Activated CD4-positive, alpha-beta T cell treated with anti-CD3 and anti-CD28 coated beads, Interleukin-2, Interleukin-6, amounts not matched to agents 100 ng/mL and 50 ng/mL, durations not matched to agents 16 hours and 8 hours (primary cell): ENCODE measurements at regions not wholly inside any gene's neighbourhood (a gene's known extent, or its start where the extent isn't known, plus 50 kb on each side); places are given as distances from the start of the nearest gene placed in this dataset.
"Not testable (repeated sequence)": the region's sequence is repeated elsewhere in the genome, so short reads cannot be mapped to it uniquely, and the experiment has no call there.

ENCODE experiments used
- DNase-seq: peaks from one replicate; pipeline ENCODE4 v3.0.0-alpha.2; 2020

- DNase-seq = no peak
These were observed 363.5 kb upstream of the KLHL29 start for GRCh38 chr2:23021311-23022120.

- DNase-seq = no peak
These were observed 361.3 kb upstream of the KLHL29 start for GRCh38 chr2:23023722-23024121.

- DNase-seq = no peak
These were observed 358.3 kb upstream of the KLHL29 start for GRCh38 chr2:23026671-23027070.

- no peak for DNase-seq
These were observed 357.6 kb upstream of the KLHL29 start for GRCh38 chr2:23027396-23027795.

- DNase-seq = no peak
These were observed 356.9 kb upstream of the KLHL29 start for GRCh38 chr2:23028106-23028505.

- no peak for DNase-seq
These were observed 355.9 kb upstream of the KLHL29 start for GRCh38 chr2:23029111-23029510.

- DNase-seq = no peak
These were observed 355.0 kb upstream of the KLHL29 start for GRCh38 chr2:23029951-23030350.

GRCh38 chr2:23034996-23035395 is 350.0 kb upstream of the KLHL29 start:
- DNase-seq = no peak

GRCh38 chr2:23036629-23037028 is 348.4 kb upstream of the KLHL29 start:
- no peak for DNase-seq

- DNase-seq = no peak
These were observed 347.4 kb upstream of the KLHL29 start for GRCh38 chr2:23037596-23037995.

- no peak for DNase-seq
These were observed 343.5 kb upstream of the KLHL29 start for GRCh38 chr2:23041443-23041842.

GRCh38 chr2:23042216-23042906 is 342.6 kb upstream of the KLHL29 start:
- no peak for DNase-seq

- DNase-seq = no peak
These were observed 334.6 kb upstream of the KLHL29 start for GRCh38 chr2:23050388-23050787.

- DNase-seq = no peak
These were observed 331.4 kb upstream of the KLHL29 start for GRCh38 chr2:23053601-23054000.

GRCh38 chr2:23055251-23055650 is 329.7 kb upstream of the KLHL29 start:
- DNase-seq = no peak

- DNase-seq = not testable (repeated sequence)
These were observed 328.1 kb upstream of the KLHL29 start for GRCh38 chr2:23056846-23057245.

GRCh38 chr2:23058435-23058834 is 326.5 kb upstream of the KLHL29 start:
- no peak for DNase-seq

- DNase-seq = no peak
These were observed 319.8 kb upstream of the KLHL29 start for GRCh38 chr2:23065210-23065609.

GRCh38 chr2:23065936-23066335 is 319.0 kb upstream of the KLHL29 start:
- DNase-seq = no peak

GRCh38 chr2:23066686-23067085 is 318.3 kb upstream of the KLHL29 start:
- DNase-seq = no peak

- DNase-seq = no peak
These were observed 315.8 kb upstream of the KLHL29 start for GRCh38 chr2:23069156-23069555.

GRCh38 chr2:23069923-23070322 is 315.1 kb upstream of the KLHL29 start:
- DNase-seq = no peak

- DNase-seq = no peak
These were observed 311.9 kb upstream of the KLHL29 start for GRCh38 chr2:23073056-23073455.

GRCh38 chr2:23073671-23074070 is 311.3 kb upstream of the KLHL29 start:
- no peak for DNase-seq

GRCh38 chr2:23077596-23077995 is 307.4 kb upstream of the KLHL29 start:
- DNase-seq = no peak
